GM18870 (cell line): ENCODE measurements at regions not wholly inside any gene's neighbourhood (a gene's known extent, or its start where the extent isn't known, plus 50 kb on each side); places are given as distances from the start of the nearest gene placed in this dataset.
"Not testable (repeated sequence)": the region's sequence is repeated elsewhere in the genome, so short reads cannot be mapped to it uniquely, and the experiment has no call there.

Experiments used
- ATAC-seq: cut with Tn5 transposase; IDR thresholded peaks from one replicate; pipeline ENCODE4 v1.9.1; 2021; ENCODE audit warnings: moderate library complexity; ENCODE audit not compliant: unreplicated experiment

DNA sequence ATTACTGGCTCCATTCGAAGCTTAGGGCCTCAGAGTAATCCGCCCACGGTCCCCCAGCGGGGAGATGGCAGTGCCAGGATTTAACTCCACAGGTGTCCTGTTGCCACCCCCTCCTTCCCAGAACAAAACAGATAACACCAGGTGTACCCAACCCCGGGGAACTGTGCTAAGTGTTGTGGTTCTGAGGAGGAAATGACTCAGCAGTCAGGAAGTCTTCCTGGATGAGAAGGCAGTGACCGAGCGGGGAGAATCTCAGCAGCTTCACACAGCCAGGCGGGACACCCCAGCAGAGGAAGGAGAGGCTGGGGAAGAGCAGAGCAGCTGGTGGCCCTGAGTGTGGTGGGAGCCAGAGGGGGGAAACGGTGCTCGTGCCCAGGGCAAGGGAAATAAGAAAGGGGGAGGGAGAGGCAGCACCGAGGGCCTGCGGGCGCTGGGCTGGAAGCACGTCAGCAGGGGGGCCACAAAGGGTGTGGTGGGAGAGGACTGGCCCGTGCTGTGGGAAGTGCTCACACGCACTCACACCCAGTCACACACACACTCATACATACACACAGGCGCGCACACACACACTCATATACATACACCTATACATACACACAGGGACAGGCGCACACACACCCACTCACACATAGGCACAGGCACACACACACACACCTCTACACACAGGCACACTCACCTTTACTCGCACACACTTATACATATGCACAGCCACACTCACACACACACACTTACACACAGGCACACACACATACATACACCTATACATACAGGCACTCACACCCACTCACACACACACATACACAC lies 59.8 kb upstream of the CHST15 start:
- ATAC-seq: peak; percentile 76

- ATAC-seq: no peak
Measured at GRCh38 chr10:124152139-124153022, 59.0 kb upstream of the CHST15 start.

GRCh38 chr10:124151466-124152095 lies 58.2 kb upstream of the CHST15 start:
- no peak for ATAC-seq

- no peak for ATAC-seq
Measured at GRCh38 chr10:124150807-124151417, 57.5 kb upstream of the CHST15 start.

DNA sequence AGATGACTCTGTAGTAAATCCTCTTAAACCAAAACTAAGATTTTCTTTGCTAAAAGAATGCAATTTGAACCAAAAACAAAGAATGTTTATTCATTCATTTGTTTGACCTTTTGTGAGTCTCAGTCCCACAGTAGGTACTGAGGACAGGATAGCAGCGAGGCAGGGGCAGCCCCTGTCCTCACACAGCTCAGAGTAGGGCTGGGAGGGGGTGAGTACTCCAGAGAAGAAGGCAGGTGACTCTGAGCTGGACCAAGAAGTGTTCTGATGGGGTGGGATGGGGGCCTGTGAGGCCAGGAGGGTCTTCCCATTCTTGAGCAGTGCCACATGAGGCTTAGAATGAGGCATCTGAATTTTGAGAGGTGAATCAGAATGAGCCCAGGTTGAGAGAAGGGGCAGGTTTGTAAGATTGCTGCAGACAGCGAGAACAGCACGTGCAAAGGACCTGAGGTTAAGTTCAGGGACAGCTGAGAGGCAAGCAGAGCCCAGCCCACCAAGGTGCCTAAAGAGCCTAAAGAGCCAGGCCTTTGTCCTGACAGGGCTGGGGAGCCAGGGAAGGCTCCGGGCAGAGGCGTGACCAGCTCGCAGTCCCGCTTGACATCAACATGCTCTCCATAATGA lies 56.9 kb upstream of the CHST15 start:
- no peak for ATAC-seq

DNA sequence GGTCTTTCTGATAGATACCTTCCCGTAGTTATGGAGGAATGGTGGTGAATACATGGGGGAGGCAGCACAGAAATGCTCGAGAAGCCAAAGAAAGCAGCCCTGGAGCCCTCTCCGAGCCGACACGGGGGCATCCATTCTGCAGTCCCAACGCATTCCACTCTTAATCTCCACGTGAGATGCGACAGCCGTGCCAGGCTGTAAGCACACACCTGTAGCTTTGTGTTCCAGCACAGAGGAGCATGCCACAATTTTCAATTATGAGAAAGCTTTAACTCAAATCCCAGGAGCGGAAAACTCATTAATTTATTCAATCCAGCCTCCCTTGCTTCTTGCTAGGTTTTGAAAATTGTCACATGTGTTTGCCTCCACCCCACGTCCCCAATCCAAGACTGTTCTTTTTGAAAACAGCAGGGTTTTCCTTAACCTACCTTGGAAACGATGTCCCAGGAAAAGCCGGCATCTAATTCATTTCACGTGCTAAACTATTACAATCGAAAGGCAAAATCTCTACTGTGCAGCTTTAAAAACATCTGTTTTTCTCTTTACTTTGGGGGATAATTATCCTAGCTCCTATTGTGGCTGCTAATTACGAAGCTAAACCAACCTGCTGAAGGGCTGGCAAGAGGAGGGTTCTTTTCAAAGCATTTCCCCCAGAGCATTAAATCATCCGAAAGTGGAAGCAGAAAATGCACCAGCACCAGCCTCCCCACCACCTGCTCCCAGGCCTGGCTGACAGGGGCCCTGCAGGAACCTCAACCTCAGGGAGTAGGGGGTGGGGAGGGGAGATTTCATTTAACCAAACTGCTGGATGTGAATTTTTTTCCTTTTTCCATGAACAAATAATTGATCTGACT lies 56.0 kb upstream of the CHST15 start:
- ATAC-seq: no peak

DNA sequence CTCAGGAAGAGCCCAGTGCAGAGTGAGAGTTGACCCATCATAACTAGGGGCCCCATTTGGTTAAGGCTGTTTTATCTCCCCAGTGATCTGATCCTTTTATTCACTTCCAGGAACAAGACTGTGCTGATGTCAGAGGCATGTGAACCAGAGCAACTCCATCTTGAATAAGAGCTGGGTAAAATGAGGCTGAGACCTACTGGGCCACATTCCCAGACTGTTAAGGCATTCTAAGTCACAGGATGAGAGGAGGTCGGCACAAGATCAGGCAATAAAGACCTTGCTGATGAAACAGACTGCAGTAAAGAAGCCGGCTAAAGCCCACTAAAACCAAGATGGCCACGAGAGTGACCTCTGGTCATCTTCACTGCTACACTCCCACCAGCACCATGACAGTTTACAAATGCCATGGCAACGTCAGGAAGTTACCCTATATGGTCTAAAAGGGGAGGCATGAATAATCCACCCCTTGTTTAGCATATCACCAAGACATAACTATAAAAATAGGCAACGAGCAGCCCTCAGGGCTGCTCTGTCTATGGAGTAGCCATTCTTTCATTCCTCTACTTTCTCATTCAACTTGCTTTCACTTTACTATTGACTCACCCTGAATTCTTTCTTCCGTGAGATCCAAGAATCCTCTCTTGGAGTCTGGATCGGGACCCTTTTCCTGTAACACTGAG lies 55.3 kb upstream of the CHST15 start:
- not testable (repeated sequence) for ATAC-seq

- ATAC-seq: no peak
Measured at GRCh38 chr10:124146483-124146882, 53.1 kb upstream of the CHST15 start.

GRCh38 chr10:124145109-124145870 lies 51.9 kb upstream of the CHST15 start:
- ATAC-seq: no peak

DNA sequence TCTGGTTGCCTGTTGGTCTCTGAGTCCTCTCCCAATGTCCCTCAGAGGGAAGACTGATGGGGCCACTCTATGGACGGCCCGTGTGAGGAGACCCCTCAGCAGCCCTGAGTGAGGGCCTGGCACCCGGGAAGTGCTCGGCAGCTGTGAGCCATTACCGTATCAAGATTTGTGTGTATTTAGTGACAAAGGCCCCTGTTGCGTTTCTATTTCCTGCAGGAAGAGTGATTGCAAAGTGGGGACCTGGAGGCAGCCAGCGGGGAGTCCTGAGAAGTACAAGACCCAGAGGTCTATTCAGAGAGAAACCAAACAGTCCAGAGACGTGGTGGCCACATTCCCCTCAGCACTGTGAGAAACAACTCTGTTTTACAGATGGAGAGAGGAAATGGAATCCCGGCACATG lies 51.1 kb upstream of the CHST15 start:
- no peak for ATAC-seq

- ATAC-seq: no peak
Measured at GRCh38 chr10:124143721-124144120, 50.3 kb upstream of the CHST15 start.
